B cell (primary cell): ENCODE measurements at regions not wholly inside any gene's neighbourhood (a gene's known extent, or its start where the extent isn't known, plus 50 kb on each side); places are given as distances from the start of the nearest gene placed in this dataset.

ENCODE experiments used
- ATAC-seq: fragments of 200-7000 bp; cut with Tn5 transposase; one replicate; pipeline ENCODE4 v1.10.0; 2021; ENCODE audit warnings: low read depth, mild to moderate bottlenecking, moderate number of reproducible peaks, moderate library complexity
- CTCF ChIA-PET: fragments of 350-600 bp; sonication (Branson Sonifier 250); formaldehyde crosslinking; loops from one replicate; lab custom pipeline; 2021; ENCODE audit warnings: antibody characterized with exemption, inconsistent platforms; lab: Charles Lee
- POLR2A ChIA-PET: fragments of 350-600 bp; sonication (Branson Sonifier 250); formaldehyde crosslinking; loops from one replicate; lab custom pipeline; 2021; ENCODE audit warnings: antibody characterized with exemption; lab: Charles Lee
- DNase-seq: peaks from one replicate; pipeline ENCODE4 v3.0.0; 2013
- H2AFZ ChIP-seq: 2 replicates; pipeline ENCODE4 v1.6.1; 2012; ENCODE audit warnings: mild to moderate bottlenecking, low read depth, low read length; ENCODE audit not compliant: insufficient read depth, poor library complexity, severe bottlenecking
- H3K27ac ChIP-seq, 2 donors: 1 replicate in 1 of 2; 2 replicates in 1 of 2; pipeline ENCODE4 v1.5.1; 2012 to 2013; ENCODE audit warnings: low read length in 2 of 2, mild to moderate bottlenecking in 2 of 2, moderate library complexity in 1 of 2
- H3K27me3 ChIP-seq, 4 experiments: fragments of 200-600 bp in 1 of 4; sonication (generic) in 1 of 4; replicated peaks in 1 of 4; 1 replicate in 2 of 4; 2 replicates in 2 of 4; pipeline versions ENCODE4 v1.6.1 to v1.7.0; 2013 to 2016; ENCODE audit warnings: low read length in 3 of 4, mild to moderate bottlenecking in 2 of 4, mixed read lengths in 1 of 4, moderate library complexity in 1 of 4; ENCODE audit not compliant: insufficient read depth in 4 of 4, control insufficient read depth in 3 of 4; ENCODE audit errors: control extremely low read depth in 1 of 4
- H3K36me3 ChIP-seq, 2 experiments: replicated peaks in 1 of 2; 1 replicate in 1 of 2; 2 replicates in 1 of 2; pipeline versions ENCODE4 v1.6.1 to v1.7.1; 2013; ENCODE audit warnings: low read length in 1 of 2; ENCODE audit not compliant: insufficient read depth in 2 of 2, control insufficient read depth in 1 of 2; ENCODE audit errors: control extremely low read depth in 1 of 2, extremely low read depth in 1 of 2
- H3K4me1 ChIP-seq, 2 donors: fragments of 200-600 bp in 1 of 2; sonication (generic) in 1 of 2; 1 replicate in 1 of 2; 2 replicates in 1 of 2; pipeline versions ENCODE4 v1.5.1 to v1.6.1; 2013 to 2017; ENCODE audit warnings: low read length in 2 of 2; ENCODE audit not compliant: control insufficient read depth in 2 of 2, insufficient read depth in 2 of 2
- H3K4me2 ChIP-seq: replicated peaks from 2 replicates; pipeline ENCODE3; 2012; ENCODE audit warnings: mild to moderate bottlenecking, low read depth, low read length; ENCODE audit not compliant: poor library complexity, severe bottlenecking
- H3K4me3 ChIP-seq, 5 experiments: fragments of 200-600 bp in 1 of 5; sonication (generic) in 1 of 5; 1 replicate in 3 of 5; 2 replicates in 2 of 5; pipeline versions ENCODE4 v1.5.1 to v1.7.0; 2011 to 2016; ENCODE audit warnings: low read length in 4 of 5, mild to moderate bottlenecking in 4 of 5, low read depth in 2 of 5, control low read depth in 1 of 5, moderate library complexity in 1 of 5; ENCODE audit not compliant: insufficient read depth in 1 of 5; ENCODE audit errors: control extremely low read depth in 1 of 5, extremely low read depth in 1 of 5
- H3K79me2 ChIP-seq: fragments of 200-600 bp; sonication (generic); one replicate; pipeline ENCODE4 v1.6.0; 2016; ENCODE audit warnings: low read length; ENCODE audit not compliant: control insufficient read depth, insufficient read depth
- H3K9ac ChIP-seq: fragments of 200-600 bp; sonication (generic); 2 replicates; pipeline ENCODE4 v1.6.1; 2017; ENCODE audit warnings: mild to moderate bottlenecking, low read length, moderate library complexity
- H3K9me3 ChIP-seq, 3 donors: one replicate each; pipeline versions ENCODE4 v1.6.1 to v1.7.1; 2013; ENCODE audit warnings: low read length in 2 of 3; ENCODE audit not compliant: control insufficient read depth in 2 of 3, insufficient read depth in 1 of 3; ENCODE audit errors: control extremely low read depth in 1 of 3
- H4K20me1 ChIP-seq: 2 replicates; pipeline ENCODE4 v1.6.0; 2012; ENCODE audit warnings: mild to moderate bottlenecking, low read length; ENCODE audit not compliant: insufficient read depth, control insufficient read depth, poor library complexity, severe bottlenecking
- H3K27ac Mint-ChIP-seq: one replicate; pipeline ENCODE4 v1.8.0; 2021; ENCODE audit warnings: mixed read lengths
- H3K27me3 Mint-ChIP-seq: one replicate; pipeline ENCODE4 v1.8.0; 2021; ENCODE audit warnings: mixed read lengths
- H3K4me1 Mint-ChIP-seq: one replicate; pipeline ENCODE4 v1.8.0; 2021; ENCODE audit warnings: mixed read lengths
- H3K4me3 Mint-ChIP-seq: one replicate; pipeline ENCODE4 v1.8.0; 2021; ENCODE audit warnings: mixed read lengths
- H3K9me3 Mint-ChIP-seq: one replicate; pipeline ENCODE4 v1.8.0; 2022; ENCODE audit warnings: mixed read lengths; ENCODE audit not compliant: insufficient read depth
- CTCF ChIP-seq: fragments of 200-600 bp; IDR thresholded peaks from one replicate; pipeline ENCODE4 v1.8.0; 2022; ENCODE audit warnings: antibody characterized with exemption, mild to moderate bottlenecking
- EZH2 ChIP-seq: IDR thresholded peaks from 2 replicates; pipeline ENCODE4 v1.6.1; 2012; ENCODE audit warnings: borderline replicate concordance, low read depth, mild to moderate bottlenecking, moderate library complexity, low read length; ENCODE audit not compliant: insufficient read depth, poor library complexity, severe bottlenecking
- WGBS: methylation state at CpG from one replicate; pipeline ENCODE4 v1.1.5; 2013; ENCODE audit warnings: missing lambda C conversion rate; ENCODE audit not compliant: insufficient coverage; 5-methylcytosine and 5-hydroxymethylcytosine counted together
- intact Hi-C: fragments of 100-400 bp; cut with micrococcal nuclease; formaldehyde crosslinking; loops from one replicate; pipeline ENCODE4 v1.10.0; 2022

- TF ChIP-seq EZH2 (no peak), CTCF (no peak)
- ChIA-PET POLR2A (no interaction called here), CTCF (no interaction called here)
- DNase-seq (no peak), ATAC-seq (no peak)
- no peak overlapping the region for H3K9ac ChIP-seq
- Mint-ChIP-seq H3K27me3 (no peaks in the 10 kb centered on the region), H3K4me3 (no peak overlapping the region), H3K4me1 (no peaks in the 10 kb centered on the region), H3K9me3 (peaks cover 3% of the 10 kb centered on the region), H3K27ac (no peak overlapping the region)
- no peak overlapping the region for H3K4me3 ChIP-seq
- H3K4me1 ChIP-seq, result no peaks in the 10 kb centered on the region
- H3K79me2 ChIP-seq, result no peaks in the 10 kb centered on the region
- no peaks in the 10 kb centered on the region for H3K9me3 ChIP-seq
- H3K4me2 ChIP-seq, result no peak overlapping the region
- no peak overlapping the region for H2AFZ ChIP-seq
- intact Hi-C loops, result no loop called here
- no peaks in the 10 kb centered on the region for H4K20me1 ChIP-seq
- H3K27ac ChIP-seq, result no peak overlapping the region
- H3K27me3 ChIP-seq, result no peaks in the 10 kb centered on the region
- no peaks in the 10 kb centered on the region for H3K36me3 ChIP-seq
These were observed 852.8 kb upstream of the CTNND2 start for GRCh38 chr5:12757035-12757434.

GRCh38 chr5:12745537-12745936, 841.3 kb upstream of the CTNND2 start:
- no peaks in the 10 kb centered on the region for H3K4me1 Mint-ChIP-seq
- H3K4me1 ChIP-seq, result no peaks in the 10 kb centered on the region
- CTCF ChIA-PET, result no interaction called here
- no peaks in the 10 kb centered on the region for H3K36me3 ChIP-seq
- H3K9me3 Mint-ChIP-seq, result peaks cover 5% of the 10 kb centered on the region
- no peak overlapping the region for H3K4me3 ChIP-seq
- no peak overlapping the region for H2AFZ ChIP-seq
- no peaks in the 10 kb centered on the region for H4K20me1 ChIP-seq
- peaks cover 0 to 7% (median 0%) of the 10 kb centered on the region in 3 donors for H3K9me3 ChIP-seq
- H3K4me3 Mint-ChIP-seq, result no peak overlapping the region
- no peak overlapping the region for H3K27ac ChIP-seq
- intact Hi-C loops, result no loop called here
- H3K79me2 ChIP-seq, result no peaks in the 10 kb centered on the region
- no peaks in the 10 kb centered on the region for H3K27me3 Mint-ChIP-seq
- no peaks in the 10 kb centered on the region for H3K27me3 ChIP-seq
- H3K4me2 ChIP-seq, result no peak overlapping the region
- no CpG with 5 or more reads among the region's 1 CpG for WGBS
- H3K27ac Mint-ChIP-seq, result no peak overlapping the region
- no peak for TF ChIP-seq CTCF
- TF ChIP-seq EZH2, result no peak
- POLR2A ChIA-PET, result no interaction called here
- ATAC-seq (no peak), DNase-seq (no peak)
- no peak overlapping the region for H3K9ac ChIP-seq
